K562 (cell line): ENCODE measurements at regions not wholly inside any gene's neighbourhood (a gene's known extent, or its start where the extent isn't known, plus 50 kb on each side); places are given as distances from the start of the nearest gene placed in this dataset.

Experiments
- ATAC-seq: fragments of 200-7000 bp; cut with Tn5 transposase; 3 replicates; pipeline ENCODE4 v1.9.1; 2020; ENCODE audit warnings: moderate library complexity
- BruUV-seq: library from RNA; stranded (reverse); fragments of 400-500 nt; replicated peaks from 2 replicates; lab custom pipeline; 2021; lab: Mats Ljungman, UMichigan
- CTCF ChIA-PET: fragments of 300-600 bp; formaldehyde crosslinking; extraction: SDS; loops from one replicate; lab custom pipeline; 2021; ENCODE audit warnings: low intra/inter-chr PET ratio; lab: Yijun Ruan, JAX
- POLR2A ChIA-PET: fragments of 300-600, 350-650 bp; sonication (Branson Sonifier 250); formaldehyde crosslinking; extraction: SDS; loops from one replicate; lab custom pipeline; 2021; ENCODE audit warnings: antibody characterized with exemption, inconsistent platforms; lab: Yijun Ruan, JAX
- DNase-seq, 4 experiments: peaks; one replicate each; pipeline versions ENCODE4 v3.0.0 to v3.0.0-alpha.2; 2011 to 2018; ENCODE audit warnings: low spot score in 3 of 4, mixed read lengths in 3 of 4; ENCODE audit errors: extremely low read depth in 1 of 4
- FAIRE-seq: peaks from 2 replicates; lab custom pipeline; 2011; peaks lifted over from hg19 to GRCh38; lab: Jason Lieb, UNC
- H2AFZ ChIP-seq: 2 replicates; pipeline ENCODE4 v1.6.0; 2011; ENCODE audit warnings: low read depth, low read length, control low read depth, inconsistent platforms
- H3K27ac ChIP-seq: fragments of 200-600 bp; 3 replicates; pipeline ENCODE4 v1.8.0; 2011; ENCODE audit warnings: low read depth, mild to moderate bottlenecking, control low read depth, inconsistent platforms, low read length, moderate library complexity, mixed read lengths; ENCODE audit errors: extremely low read depth
- H3K27me3 ChIP-seq, 2 experiments: fragments of 300-600 bp in 1 of 2; 2 replicates in 1 of 2; 3 replicates in 1 of 2; pipeline versions ENCODE4 v1.6.0 to v1.8.0; 2011; ENCODE audit warnings: inconsistent platforms in 2 of 2, low read length in 2 of 2, mild to moderate bottlenecking in 1 of 2, mixed read lengths in 1 of 2, moderate library complexity in 1 of 2; ENCODE audit not compliant: control insufficient read depth in 2 of 2, insufficient read depth in 2 of 2
- H3K36me3 ChIP-seq: fragments of 300-600 bp; 3 replicates; pipeline ENCODE4 v1.8.0; 2011; ENCODE audit warnings: mild to moderate bottlenecking, low read length, inconsistent platforms; ENCODE audit not compliant: control insufficient read depth, insufficient read depth
- H3K4me1 ChIP-seq, 2 experiments: fragments of 200-600 bp in 1 of 2; replicated peaks in 1 of 2; 2 replicates in 1 of 2; 3 replicates in 1 of 2; pipeline versions ENCODE4 v1.5.1 to v1.8.0; 2011; ENCODE audit warnings: inconsistent platforms in 2 of 2, low read length in 2 of 2, mild to moderate bottlenecking in 1 of 2, mixed read lengths in 1 of 2, moderate library complexity in 1 of 2; ENCODE audit not compliant: control insufficient read depth in 2 of 2, insufficient read depth in 2 of 2
- H3K4me2 ChIP-seq: 2 replicates; pipeline ENCODE4 v1.6.1; 2011; ENCODE audit warnings: low read length, control low read depth, inconsistent platforms, mixed read lengths; ENCODE audit not compliant: insufficient read depth
- H3K4me3 ChIP-seq: fragments of 200-600 bp; sonication (generic), shearing (Covaris generic); 2 replicates; pipeline ENCODE4 v1.5.1; 2016; ENCODE audit warnings: control low read depth, inconsistent platforms
- H3K79me2 ChIP-seq: fragments of 200-600 bp; 3 replicates; pipeline ENCODE4 v1.8.0; 2011; ENCODE audit warnings: low read length, inconsistent platforms; ENCODE audit not compliant: control insufficient read depth, insufficient read depth
- H3K9ac ChIP-seq, 2 experiments: 2 replicates each; pipeline versions ENCODE4 v1.6.0 to v1.6.1; 2011; ENCODE audit warnings: low read depth in 2 of 2, low read length in 2 of 2, control low read depth in 1 of 2, inconsistent platforms in 1 of 2, mild to moderate bottlenecking in 1 of 2, mixed read lengths in 1 of 2; ENCODE audit not compliant: insufficient read depth in 1 of 2
- H3K9me1 ChIP-seq: one replicate; pipeline ENCODE4 v1.6.0; 2011; ENCODE audit warnings: inconsistent platforms, mild to moderate bottlenecking, low read length, moderate library complexity; ENCODE audit not compliant: control insufficient read depth, insufficient read depth
- H3K9me3 ChIP-seq: replicated peaks from 2 replicates; pipeline ENCODE4 v1.5.1; 2011; ENCODE audit warnings: low read depth, low read length, inconsistent platforms; ENCODE audit not compliant: control insufficient read depth, insufficient read depth
- H4K20me1 ChIP-seq: replicated peaks from 2 replicates; pipeline ENCODE4 v1.6.1; 2011; ENCODE audit warnings: low read length, inconsistent platforms, mixed read lengths; ENCODE audit not compliant: control insufficient read depth, insufficient read depth
- TFAP4 ChIP-seq: sonication (generic); formaldehyde crosslinking; IDR thresholded peaks from 2 replicates; pipeline ENCODE4 v1.8.0; 2022; ENCODE audit warnings: missing genetic modification reagents, mild to moderate bottlenecking, moderate library complexity, borderline replicate concordance
- ZC3H8 ChIP-seq: fragments of 450-650 bp; IDR thresholded peaks from 2 replicates; pipeline ENCODE4 v1.6.1; 2017
- ZNF395 ChIP-seq: fragments of 200-800 bp; sonication (Bioruptor generic); IDR thresholded peaks from 2 replicates; pipeline ENCODE4 v1.6.1; 2017; ENCODE audit warnings: missing genetic modification characterization, missing compliant biosample characterization
- WGBS: fragments of 100-300 bp; shearing (Covaris generic); methylation state at CpG from one replicate; pipeline ENCODE4 v1.1.6; 2016; ENCODE audit warnings: low coverage, mixed read lengths; ENCODE audit not compliant: insufficient coverage; ENCODE audit errors: missing lambda C conversion rate; 5-methylcytosine and 5-hydroxymethylcytosine counted together
- in situ Hi-C: fragments of 300-500 bp; cut with MboI; formaldehyde crosslinking; loops from 4 replicates; pipeline ENCODE4 v1.15.0; 2018; ENCODE audit warnings: inconsistent platforms, mixed read lengths
- intact Hi-C: fragments of 100-400 bp; cut with micrococcal nuclease; formaldehyde crosslinking; loops from 2 replicates; pipeline ENCODE4 v1.14.2; 2022
- TF ChIP-seq, protein P1 (sequence below): fragments of 450-650 bp; IDR thresholded peaks from 2 replicates; pipeline ENCODE4 v1.6.1; 2016

GRCh38 chr3:36282766-36283165 is 97.5 kb upstream of the STAC start:
- DNase-seq: no peak
- Histone ChIP-seq H3K9me1 (no peaks in the 10 kb centered on the region), H3K36me3 (no peaks in the 10 kb centered on the region), H3K9me3 (no peaks in the 10 kb centered on the region), H3K4me3 (no peak overlapping the region), H3K9ac (no peak overlapping the region), H3K27me3 (no peaks in the 10 kb centered on the region), H3K27ac (no peak overlapping the region), H3K79me2 (no peaks in the 10 kb centered on the region), H2AFZ (no peak overlapping the region), H3K4me1 (no peaks in the 10 kb centered on the region), H3K4me2 (no peak overlapping the region), H4K20me1 (no peaks in the 10 kb centered on the region)
- BruUV-seq: no TSS peak
- ChIA-PET POLR2A (no interaction called here), CTCF (no interaction called here)
- WGBS: 0% methylated on average over 3 of the region's 3 CpGs
- TF ChIP-seq, protein P1, sequence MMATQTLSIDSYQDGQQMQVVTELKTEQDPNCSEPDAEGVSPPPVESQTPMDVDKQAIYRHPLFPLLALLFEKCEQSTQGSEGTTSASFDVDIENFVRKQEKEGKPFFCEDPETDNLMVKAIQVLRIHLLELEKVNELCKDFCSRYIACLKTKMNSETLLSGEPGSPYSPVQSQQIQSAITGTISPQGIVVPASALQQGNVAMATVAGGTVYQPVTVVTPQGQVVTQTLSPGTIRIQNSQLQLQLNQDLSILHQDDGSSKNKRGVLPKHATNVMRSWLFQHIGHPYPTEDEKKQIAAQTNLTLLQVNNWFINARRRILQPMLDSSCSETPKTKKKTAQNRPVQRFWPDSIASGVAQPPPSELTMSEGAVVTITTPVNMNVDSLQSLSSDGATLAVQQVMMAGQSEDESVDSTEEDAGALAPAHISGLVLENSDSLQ: no peak
- TF ChIP-seq TFAP4 (CRISPR knock-in tag): no peak
- no peak for TF ChIP-seq ZC3H8
- no peak for TF ChIP-seq ZNF395 (CRISPR knock-in tag)
- in situ Hi-C loops: no loop called here
- intact Hi-C loops: no loop called here
- no peak for FAIRE-seq
- no peak for ATAC-seq
